ENCODE measurements at regions not wholly inside any gene's neighbourhood (a gene's known extent, or its start where the extent isn't known, plus 50 kb on each side); places are given as distances from the start of the nearest gene placed in this dataset.

DNA sequence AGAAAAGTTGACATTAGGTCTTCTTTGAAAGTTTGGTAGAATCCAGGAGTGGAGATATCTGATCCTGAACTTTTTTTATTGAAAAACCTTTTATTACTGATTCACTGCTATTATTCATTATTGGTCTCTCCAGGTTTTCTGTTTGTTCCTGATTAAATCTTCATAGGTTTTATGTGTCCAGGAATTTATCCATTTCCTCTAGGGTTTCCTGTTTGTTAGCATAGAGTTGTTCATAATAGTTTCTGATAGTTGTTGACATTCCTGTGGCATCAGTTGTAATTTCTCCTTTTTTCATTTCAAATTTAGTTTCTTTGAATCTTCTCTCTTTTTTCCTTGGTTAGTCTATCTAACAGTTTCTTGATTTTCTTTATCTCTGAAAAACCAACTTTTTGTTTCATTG, 370.3 kb downstream of the SLC6A15 start:
- H3K4me3 Mint-ChIP-seq = no peak overlapping the region
- H3K27me3 Mint-ChIP-seq = no peaks in the 10 kb centered on the region
- no peaks in the 10 kb centered on the region for H3K4me1 Mint-ChIP-seq (ENCODE audit: unreplicated experiment)
- TF ChIP-seq, protein P1, sequence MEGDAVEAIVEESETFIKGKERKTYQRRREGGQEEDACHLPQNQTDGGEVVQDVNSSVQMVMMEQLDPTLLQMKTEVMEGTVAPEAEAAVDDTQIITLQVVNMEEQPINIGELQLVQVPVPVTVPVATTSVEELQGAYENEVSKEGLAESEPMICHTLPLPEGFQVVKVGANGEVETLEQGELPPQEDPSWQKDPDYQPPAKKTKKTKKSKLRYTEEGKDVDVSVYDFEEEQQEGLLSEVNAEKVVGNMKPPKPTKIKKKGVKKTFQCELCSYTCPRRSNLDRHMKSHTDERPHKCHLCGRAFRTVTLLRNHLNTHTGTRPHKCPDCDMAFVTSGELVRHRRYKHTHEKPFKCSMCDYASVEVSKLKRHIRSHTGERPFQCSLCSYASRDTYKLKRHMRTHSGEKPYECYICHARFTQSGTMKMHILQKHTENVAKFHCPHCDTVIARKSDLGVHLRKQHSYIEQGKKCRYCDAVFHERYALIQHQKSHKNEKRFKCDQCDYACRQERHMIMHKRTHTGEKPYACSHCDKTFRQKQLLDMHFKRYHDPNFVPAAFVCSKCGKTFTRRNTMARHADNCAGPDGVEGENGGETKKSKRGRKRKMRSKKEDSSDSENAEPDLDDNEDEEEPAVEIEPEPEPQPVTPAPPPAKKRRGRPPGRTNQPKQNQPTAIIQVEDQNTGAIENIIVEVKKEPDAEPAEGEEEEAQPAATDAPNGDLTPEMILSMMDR (conservative IDR thresholded peaks at IDR 0.05) = no peak
- no peaks in the 10 kb centered on the region for H3K9me3 Mint-ChIP-seq
- DNase-seq (ENCODE audit: extremely low spot score, unreplicated experiment) = no peak
- H3K36me3 Mint-ChIP-seq = no peaks in the 10 kb centered on the region
- H3K27ac Mint-ChIP-seq = no peak overlapping the region

DNA sequence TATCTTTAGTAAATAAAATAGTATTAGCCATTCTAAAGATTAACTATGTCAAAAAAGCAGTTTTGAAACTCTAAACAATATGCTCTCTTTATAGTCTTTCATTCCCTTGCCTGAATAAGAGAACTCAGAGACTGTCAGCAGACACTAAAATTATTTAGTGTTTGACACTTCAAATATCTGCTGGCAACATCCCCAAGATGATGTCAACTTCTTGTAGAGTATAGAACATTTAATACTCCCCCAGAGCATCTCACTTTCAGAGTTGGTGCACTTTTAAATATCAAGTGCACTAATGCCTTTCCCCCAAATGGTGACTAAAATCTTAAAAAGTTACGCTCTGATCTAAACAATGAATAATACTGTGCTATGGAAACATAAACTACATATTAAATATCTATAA, 374.9 kb downstream of the SLC6A15 start:
- no peak overlapping the region for H3K4me3 Mint-ChIP-seq
- no peaks in the 10 kb centered on the region for H3K36me3 Mint-ChIP-seq
- H3K27me3 Mint-ChIP-seq = no peaks in the 10 kb centered on the region
- H3K27ac Mint-ChIP-seq = no peak overlapping the region
- no peaks in the 10 kb centered on the region for H3K4me1 Mint-ChIP-seq (ENCODE audit: unreplicated experiment)
- TF ChIP-seq, protein P1 (conservative IDR thresholded peaks at IDR 0.05) = no peak
- DNase-seq (ENCODE audit: extremely low spot score, unreplicated experiment) = no peak
- H3K9me3 Mint-ChIP-seq = peaks cover 4% of the 10 kb centered on the region

DNA sequence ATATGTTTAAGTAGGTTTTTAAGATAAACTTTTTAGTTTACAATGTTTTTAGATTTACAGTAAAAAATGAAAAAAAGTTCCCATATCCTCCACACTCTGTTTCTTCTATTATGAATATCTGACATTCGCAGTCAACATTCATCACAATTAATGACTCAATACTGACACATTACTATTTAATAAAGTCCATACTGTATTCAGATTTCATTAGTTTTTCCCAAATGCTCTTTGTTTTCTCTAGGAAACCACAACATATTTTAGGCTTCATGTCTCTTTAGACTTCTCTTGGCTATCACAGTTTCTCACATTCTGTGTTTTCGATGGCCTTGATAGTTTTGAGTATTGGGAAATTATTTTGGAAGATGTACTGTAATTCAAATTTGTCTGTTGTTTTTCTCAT, 399.8 kb downstream of the SLC6A15 start:
- DNase-seq (ENCODE audit: extremely low spot score, unreplicated experiment) = no peak
- Mint-ChIP-seq H3K27me3 (no peaks in the 10 kb centered on the region), H3K9me3 (no peaks in the 10 kb centered on the region), H3K4me3 (no peak overlapping the region), H3K27ac (no peak overlapping the region), H3K4me1 (ENCODE audit: unreplicated experiment) (peaks cover 14% of the 10 kb centered on the region), H3K36me3 (no peaks in the 10 kb centered on the region)
- TF ChIP-seq, protein P1 (conservative IDR thresholded peaks at IDR 0.05) = no peak

DNA sequence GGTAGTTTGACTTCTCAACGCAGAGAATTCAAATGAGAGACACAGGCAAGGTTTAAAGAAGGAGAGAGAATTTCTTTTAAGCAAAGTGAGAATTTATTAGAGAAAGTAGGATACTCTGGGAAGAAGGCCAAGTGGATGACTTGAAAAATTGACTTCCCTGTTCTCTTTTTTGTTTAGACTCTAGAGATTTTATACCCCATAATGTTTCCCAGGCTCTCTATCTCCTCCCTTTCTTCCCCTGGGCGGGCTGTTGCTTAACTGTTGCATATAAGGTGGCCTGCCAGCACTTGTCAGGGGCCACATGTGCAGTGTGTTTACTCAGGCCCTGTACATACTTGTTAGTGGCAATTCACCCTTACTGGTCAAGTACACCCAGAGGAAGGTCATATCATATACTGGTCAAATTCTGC, 403.7 kb downstream of the SLC6A15 start:
- DNase-seq (ENCODE audit: extremely low spot score, unreplicated experiment) = no peak
- TF ChIP-seq, protein P1 (conservative IDR thresholded peaks at IDR 0.05) = no peak
- no peaks in the 10 kb centered on the region for H3K36me3 Mint-ChIP-seq
- peak overlapping the region; percentile 30 for H3K4me3 Mint-ChIP-seq
- no peaks in the 10 kb centered on the region for H3K9me3 Mint-ChIP-seq
- H3K27me3 Mint-ChIP-seq = no peaks in the 10 kb centered on the region
- H3K4me1 Mint-ChIP-seq (ENCODE audit: unreplicated experiment) = peaks cover 14% of the 10 kb centered on the region
- peak overlapping the region; percentile 67 for H3K27ac Mint-ChIP-seq

DNA sequence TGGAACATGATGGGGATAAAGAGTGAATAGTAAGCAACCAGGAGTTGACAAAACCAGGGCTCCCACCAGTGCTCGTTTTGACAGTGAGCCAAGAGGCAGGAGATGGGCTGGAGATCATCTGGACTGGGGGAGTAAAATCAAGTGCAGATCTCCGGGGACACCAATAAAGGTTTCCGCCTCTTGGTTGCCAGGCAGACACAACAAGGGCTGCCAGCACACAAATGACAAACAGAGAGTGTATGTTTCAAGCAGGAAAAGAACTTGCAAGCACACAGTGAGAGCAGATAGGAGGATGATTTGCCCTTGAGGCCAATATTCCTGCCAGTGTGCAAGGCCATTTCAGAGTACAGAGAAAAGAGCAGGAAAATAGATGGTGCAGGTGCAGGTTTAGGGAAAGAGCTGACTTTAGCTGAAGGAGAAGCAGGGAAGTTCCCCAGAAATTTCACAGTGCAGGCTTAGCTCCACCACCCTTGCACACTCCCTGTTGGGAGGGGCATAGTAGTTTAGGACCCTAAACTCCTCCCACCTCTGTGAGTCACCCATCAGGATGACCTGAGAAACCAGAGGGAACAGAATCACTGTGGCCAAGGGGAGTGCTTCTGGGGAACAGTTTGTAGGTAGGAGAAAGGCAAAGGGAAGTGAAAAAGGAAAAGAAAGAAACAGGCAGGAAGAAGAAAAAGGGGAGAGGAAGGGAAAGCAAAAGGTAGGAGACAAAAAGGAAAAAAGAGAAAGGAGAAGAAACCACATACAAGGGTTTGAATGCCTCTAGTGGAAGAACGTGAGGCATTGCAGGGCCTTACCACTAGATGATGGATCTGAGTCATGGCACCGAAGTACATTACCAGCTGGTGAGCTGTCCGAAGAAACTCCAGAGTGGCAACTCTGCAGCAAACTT, 404.4 kb downstream of the SLC6A15 start:
- TF ChIP-seq, protein P1 (conservative IDR thresholded peaks at IDR 0.05) = peak; percentile 34
- H3K4me3 Mint-ChIP-seq = peak overlapping the region; percentile 30

More for the DNA sequence above, 404.4 kb downstream of the SLC6A15 start:
- Mint-ChIP-seq H3K4me1 (ENCODE audit: unreplicated experiment) (peaks cover 16% of the 10 kb centered on the region), H3K27ac (peak overlapping the region; percentile 67), H3K27me3 (no peaks in the 10 kb centered on the region), H3K9me3 (peaks cover under 1% of the 10 kb centered on the region), H3K36me3 (no peaks in the 10 kb centered on the region)
- no peak for DNase-seq (ENCODE audit: extremely low spot score, unreplicated experiment)

Measured in type B pancreatic cell (in vitro differentiated cells).